RWPE1 (cell line): ENCODE measurements at regions not wholly inside any gene's neighbourhood (a gene's known extent, or its start where the extent isn't known, plus 50 kb on each side); places are given as distances from the start of the nearest gene placed in this dataset.

ENCODE experiments used
- CTCF ChIA-PET: fragments of 350-600 bp; sonication (Branson Sonifier 250); formaldehyde crosslinking; extraction: SDS; loops from one replicate; lab custom pipeline; 2021; lab: Yijun Ruan, JAX
- POLR2A ChIA-PET: fragments of 400-600 bp; formaldehyde crosslinking; extraction: SDS; loops from one replicate; lab custom pipeline; 2020; ENCODE audit warnings: antibody characterized with exemption; ENCODE audit not compliant: low non-redundant PET; lab: Yijun Ruan, JAX
- DNase-seq: peaks from one replicate; pipeline ENCODE4 v3.0.0; 2012; ENCODE audit warnings: low spot score
- H3K27ac ChIP-seq: fragments of 450-650 bp; 2 replicates; pipeline ENCODE4 v1.5.1; 2017
- TF ChIP-seq, protein P1 (sequence below): fragments of 450-650 bp; conservative IDR thresholded peaks from 2 replicates; pipeline ENCODE4 v1.5.1; 2017; ENCODE audit warnings: low read depth, mild to moderate bottlenecking

DNA sequence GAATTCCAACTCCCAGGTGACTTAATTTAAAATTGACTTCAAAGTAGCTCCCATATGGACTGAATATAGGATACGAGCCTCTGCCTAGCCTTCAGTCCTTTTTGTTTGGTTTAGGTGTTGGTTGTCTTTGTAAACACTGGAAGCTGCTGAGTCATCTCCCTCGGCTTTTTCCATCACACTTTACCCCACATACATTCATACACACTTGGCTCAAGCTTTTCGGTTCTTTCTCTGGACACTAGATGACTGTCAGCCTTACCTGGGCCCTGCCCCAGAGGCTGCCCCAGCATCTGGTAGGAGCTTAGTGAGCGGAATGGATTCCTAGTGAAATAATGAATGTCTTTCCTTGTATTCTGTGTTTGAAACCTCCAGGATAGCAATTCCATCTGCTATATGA lies 201.5 kb upstream of the IL12A start:
- CTCF ChIA-PET: interaction anchor here (0.5 to 2.1 kb wide), 3 partner anchors 14 to 24 kb away, joined by 3 to 7 read pairs (median 3); no protein-coding TSS in a partner anchor
- TF ChIP-seq, protein P1, sequence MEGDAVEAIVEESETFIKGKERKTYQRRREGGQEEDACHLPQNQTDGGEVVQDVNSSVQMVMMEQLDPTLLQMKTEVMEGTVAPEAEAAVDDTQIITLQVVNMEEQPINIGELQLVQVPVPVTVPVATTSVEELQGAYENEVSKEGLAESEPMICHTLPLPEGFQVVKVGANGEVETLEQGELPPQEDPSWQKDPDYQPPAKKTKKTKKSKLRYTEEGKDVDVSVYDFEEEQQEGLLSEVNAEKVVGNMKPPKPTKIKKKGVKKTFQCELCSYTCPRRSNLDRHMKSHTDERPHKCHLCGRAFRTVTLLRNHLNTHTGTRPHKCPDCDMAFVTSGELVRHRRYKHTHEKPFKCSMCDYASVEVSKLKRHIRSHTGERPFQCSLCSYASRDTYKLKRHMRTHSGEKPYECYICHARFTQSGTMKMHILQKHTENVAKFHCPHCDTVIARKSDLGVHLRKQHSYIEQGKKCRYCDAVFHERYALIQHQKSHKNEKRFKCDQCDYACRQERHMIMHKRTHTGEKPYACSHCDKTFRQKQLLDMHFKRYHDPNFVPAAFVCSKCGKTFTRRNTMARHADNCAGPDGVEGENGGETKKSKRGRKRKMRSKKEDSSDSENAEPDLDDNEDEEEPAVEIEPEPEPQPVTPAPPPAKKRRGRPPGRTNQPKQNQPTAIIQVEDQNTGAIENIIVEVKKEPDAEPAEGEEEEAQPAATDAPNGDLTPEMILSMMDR: no peak
- peak; percentile 59 for DNase-seq
- H3K27ac ChIP-seq: no peak overlapping the region; the same call in 1 of the 2 replicates
- POLR2A ChIA-PET: no interaction called here

DNA sequence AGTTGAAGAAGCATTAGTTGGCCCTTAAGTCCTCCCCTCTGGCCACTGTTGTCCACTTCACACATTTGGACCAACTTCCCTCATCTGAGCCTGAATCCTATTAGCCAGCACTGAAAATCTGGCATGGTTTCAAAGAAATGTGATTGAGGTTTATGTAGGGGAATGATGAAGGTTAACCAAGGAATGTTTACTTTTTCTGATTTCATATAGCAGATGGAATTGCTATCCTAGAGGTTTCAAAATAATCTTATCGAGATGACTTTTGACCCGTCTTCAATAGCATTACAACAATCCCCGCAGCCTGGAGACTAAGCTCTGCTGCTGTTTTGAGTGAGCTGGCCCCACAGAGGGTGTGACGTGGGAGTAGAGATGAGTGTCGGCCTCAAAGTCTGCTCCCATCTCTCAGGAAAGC lies 200.8 kb upstream of the IL12A start:
- H3K27ac ChIP-seq: peak overlapping the region; percentile 36; the same call in 1 of the 2 replicates
- POLR2A ChIA-PET: no interaction called here
- DNase-seq: no peak
- TF ChIP-seq, protein P1: no peak
- CTCF ChIA-PET: interaction anchor here (0.5 to 2.1 kb wide), 3 partner anchors 13 to 25 kb away, joined by 3 to 7 read pairs (median 3); no protein-coding TSS in a partner anchor

DNA sequence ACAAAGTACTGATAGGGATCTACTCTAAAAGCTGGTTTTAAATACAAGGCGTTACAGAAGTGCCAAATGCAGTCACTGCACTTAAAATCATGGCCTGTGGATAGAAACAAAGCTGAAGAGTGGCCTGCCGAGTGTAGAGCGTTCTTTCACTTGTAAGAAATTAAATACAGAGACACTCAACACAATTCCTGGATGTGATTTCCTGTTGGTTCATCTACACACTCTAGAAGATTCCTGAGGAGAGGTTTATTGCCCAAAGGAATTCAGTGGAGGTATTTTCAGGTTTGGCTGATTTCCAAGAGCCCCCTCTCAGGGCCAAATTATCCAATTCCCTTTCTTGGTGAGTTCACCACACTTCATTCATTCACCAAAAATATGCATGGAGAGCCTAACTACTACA lies 200.3 kb upstream of the IL12A start:
- DNase-seq: no peak
- peak overlapping the region; percentile 36; the same call in 1 of the 2 replicates for H3K27ac ChIP-seq
- TF ChIP-seq, protein P1: no peak
- CTCF ChIA-PET: interaction anchor here (2.1 kb wide), 1 partner anchor 17 kb away, joined by 7 read pairs; no protein-coding TSS in a partner anchor
- POLR2A ChIA-PET: no interaction called here

DNA sequence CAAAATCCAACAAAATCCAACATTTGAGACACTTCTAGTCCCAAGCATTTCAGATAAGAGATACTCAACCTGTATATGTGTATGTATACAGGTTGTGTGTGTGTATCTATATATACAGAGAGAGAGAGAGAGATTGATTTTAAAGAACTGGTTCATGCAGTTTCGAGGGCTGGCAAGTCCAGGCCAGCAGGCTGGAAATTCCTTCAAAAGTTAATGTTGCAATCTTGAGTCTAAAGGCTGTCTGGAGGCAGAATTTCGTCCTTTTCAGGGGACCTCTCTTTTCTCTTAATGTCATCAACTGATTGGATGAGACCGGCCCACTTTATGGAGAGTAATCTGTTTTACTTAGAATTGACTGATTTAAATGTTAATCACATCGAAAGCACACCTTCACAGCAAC lies 199.6 kb upstream of the IL12A start:
- TF ChIP-seq, protein P1: no peak
- ChIA-PET CTCF (no interaction called here), POLR2A (no interaction called here)
- H3K27ac ChIP-seq: no peak overlapping the region
- no peak for DNase-seq

DNA sequence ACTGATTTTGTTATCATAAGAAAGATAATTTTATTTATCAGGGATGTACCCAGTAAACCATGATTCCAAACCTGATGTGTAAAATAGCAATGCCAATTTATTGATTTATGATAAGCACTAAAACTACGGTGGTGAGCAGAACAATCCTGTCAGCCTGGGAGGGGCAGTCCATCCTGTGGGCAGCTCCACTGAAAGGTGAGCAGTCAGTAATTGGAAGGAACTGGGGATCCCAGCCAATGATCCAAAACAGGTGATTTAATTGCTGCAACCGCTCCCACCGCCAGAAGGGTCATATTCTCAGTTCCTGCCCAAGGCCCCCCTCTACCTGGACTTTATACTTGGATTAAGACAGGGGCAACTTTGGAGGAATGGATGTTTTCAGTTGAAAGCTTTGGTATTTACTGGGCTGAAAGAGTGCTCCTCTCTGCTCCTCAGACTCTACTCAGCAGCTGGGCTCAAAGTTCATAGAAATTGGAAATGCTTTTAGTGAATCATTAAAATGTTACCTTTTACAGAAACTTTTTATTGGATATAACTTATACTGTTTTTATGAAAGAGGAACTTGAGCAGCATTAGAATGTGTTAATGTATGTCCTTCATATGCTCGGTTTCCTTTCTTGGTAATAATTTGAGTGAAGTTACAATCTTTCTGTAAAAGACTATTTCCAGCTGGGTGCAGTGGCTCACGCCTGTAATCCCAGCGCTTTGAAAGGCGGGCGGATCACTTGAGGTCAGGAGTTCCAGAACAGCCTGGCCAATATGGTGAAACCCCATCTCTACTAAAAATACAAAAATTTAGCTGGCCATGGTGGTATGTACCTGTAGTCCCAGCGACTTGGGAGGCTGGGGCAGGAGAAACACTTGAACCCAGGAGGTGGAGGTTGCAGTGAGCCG lies 198.6 kb upstream of the IL12A start:
- TF ChIP-seq, protein P1: no peak
- ChIA-PET CTCF (interaction anchor here (0.6 to 1.2 kb wide), 3 partner anchors 15 to 523 kb away, joined by 3 to 5 read pairs (median 3); no protein-coding TSS in a partner anchor), POLR2A (no interaction called here)
- H3K27ac ChIP-seq: no peak overlapping the region; the same call in 1 of the 2 replicates
- no peak for DNase-seq

DNA sequence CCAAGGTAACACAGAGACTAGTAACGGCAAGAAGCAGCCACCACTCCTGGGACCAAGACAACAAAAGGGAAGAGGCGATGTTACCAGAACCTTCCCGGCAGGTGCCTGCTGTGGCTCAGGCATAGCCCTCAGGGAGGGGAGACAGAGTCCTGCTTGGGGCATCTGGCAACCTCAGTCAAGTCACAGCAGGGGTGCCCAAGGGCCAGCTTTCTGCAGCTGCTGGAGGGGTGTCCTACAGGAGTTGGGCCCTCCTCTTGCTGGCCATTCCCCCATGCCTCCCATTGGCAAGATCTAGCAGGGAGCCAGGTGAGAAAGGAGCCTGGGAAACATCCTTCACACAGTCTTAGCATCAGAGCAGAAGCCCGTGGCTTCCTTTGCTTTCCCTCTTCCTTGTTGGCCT lies 197.3 kb upstream of the IL12A start:
- no peak overlapping the region for H3K27ac ChIP-seq
- POLR2A ChIA-PET: no interaction called here
- DNase-seq: no peak
- TF ChIP-seq, protein P1: no peak
- CTCF ChIA-PET: interaction anchor here (0.9 kb wide), 1 partner anchor 25 kb away, joined by 3 read pairs; no protein-coding TSS in a partner anchor
